DND-41 (cell line): ENCODE measurements at regions not wholly inside any gene's neighbourhood (a gene's known extent, or its start where the extent isn't known, plus 50 kb on each side); places are given as distances from the start of the nearest gene placed in this dataset.

Experiments used
- ATAC-seq: fragments of 200-7000 bp; cut with Tn5 transposase; 3 replicates; pipeline ENCODE4 v1.9.1; 2021; ENCODE audit warnings: low read depth; ENCODE audit not compliant: insufficient read depth
- DNase-seq: peaks from one replicate; pipeline ENCODE4 v3.0.0-alpha.2; 2020
- H2AFZ ChIP-seq: 2 replicates; pipeline ENCODE4 v1.6.0; 2012; ENCODE audit warnings: low read depth, low read length
- H3K27ac ChIP-seq: 2 replicates; pipeline ENCODE4 v1.5.1; 2012; ENCODE audit warnings: low read length, inconsistent platforms
- H3K27me3 ChIP-seq: fragments of 200-600 bp; sonication (generic); 2 replicates; pipeline ENCODE4 v1.6.0; 2012; ENCODE audit warnings: low read length, mild to moderate bottlenecking, inconsistent platforms; ENCODE audit not compliant: insufficient read depth, poor library complexity
- H3K36me3 ChIP-seq: 2 replicates; pipeline ENCODE4 v1.5.1; 2012; ENCODE audit warnings: low read length, inconsistent platforms; ENCODE audit not compliant: insufficient read depth
- H3K4me1 ChIP-seq: 2 replicates; pipeline ENCODE4 v1.5.1; 2012; ENCODE audit warnings: mild to moderate bottlenecking, low read length; ENCODE audit not compliant: insufficient read depth
- H3K4me2 ChIP-seq: 2 replicates; pipeline ENCODE4 v1.6.0; 2012; ENCODE audit warnings: mild to moderate bottlenecking, moderate library complexity, low read length, inconsistent platforms; ENCODE audit not compliant: insufficient read depth
- H3K4me3 ChIP-seq, 2 experiments: fragments of 200-600 bp in 1 of 2; shearing (Covaris generic) in 1 of 2; 2 replicates each; pipeline ENCODE4 v1.5.1; 2012 to 2016; ENCODE audit warnings: inconsistent platforms in 2 of 2, low read length in 2 of 2, mild to moderate bottlenecking in 2 of 2, low read depth in 1 of 2, moderate library complexity in 1 of 2
- H3K79me2 ChIP-seq: 2 replicates; pipeline ENCODE4 v1.6.0; 2012; ENCODE audit warnings: low read length, inconsistent platforms; ENCODE audit not compliant: insufficient read depth
- H3K9ac ChIP-seq: 2 replicates; pipeline ENCODE4 v1.6.0; 2012; ENCODE audit warnings: low read depth, mild to moderate bottlenecking, inconsistent platforms, low read length, moderate library complexity
- H3K9me3 ChIP-seq: 2 replicates; pipeline ENCODE4 v1.5.1; 2012; ENCODE audit warnings: low read length, moderate library complexity, mild to moderate bottlenecking, inconsistent platforms; ENCODE audit not compliant: insufficient read depth, severe bottlenecking
- H4K20me1 ChIP-seq: 2 replicates; pipeline ENCODE4 v1.6.0; 2012; ENCODE audit warnings: low read length; ENCODE audit not compliant: insufficient read depth
- CTCF ChIP-seq: IDR thresholded peaks from 2 replicates; pipeline ENCODE4 v1.5.1; 2012; ENCODE audit warnings: borderline replicate concordance, low read length, moderate library complexity, mild to moderate bottlenecking; ENCODE audit not compliant: poor library complexity, severe bottlenecking; ENCODE audit errors: extremely low read depth
- EZH2 ChIP-seq: IDR thresholded peaks from 3 replicates; pipeline ENCODE4 v1.6.1; 2012; ENCODE audit warnings: borderline replicate concordance, low read depth, mild to moderate bottlenecking, moderate library complexity, low read length, inconsistent platforms; ENCODE audit not compliant: severe bottlenecking

- H3K79me2 ChIP-seq = no peaks in the 10 kb centered on the region
- H4K20me1 ChIP-seq = no peaks in the 10 kb centered on the region
- H3K36me3 ChIP-seq = no peaks in the 10 kb centered on the region
- ATAC-seq (no peak), DNase-seq (no peak)
- no peaks in the 10 kb centered on the region for H3K9me3 ChIP-seq
- no peak overlapping the region for H3K27ac ChIP-seq
- H3K9ac ChIP-seq = no peak overlapping the region
- no peak overlapping the region for H3K4me3 ChIP-seq
- H3K27me3 ChIP-seq = no peaks in the 10 kb centered on the region
- TF ChIP-seq CTCF (no peak), EZH2 (no peak)
- no peak overlapping the region for H2AFZ ChIP-seq
- no peaks in the 10 kb centered on the region for H3K4me1 ChIP-seq
- H3K4me2 ChIP-seq = no peak overlapping the region
Observed at GRCh38 chr13:89726690-89727435, 1620.6 kb upstream of the MIR17HG start.

GRCh38 chr13:89733829-89734228 is 1613.7 kb upstream of the MIR17HG start:
- TF ChIP-seq CTCF = no peak
- no peak for TF ChIP-seq EZH2
- Histone ChIP-seq H4K20me1 (no peaks in the 10 kb centered on the region), H3K9ac (no peak overlapping the region), H3K27me3 (no peaks in the 10 kb centered on the region), H3K4me1 (no peaks in the 10 kb centered on the region), H3K27ac (no peak overlapping the region), H3K36me3 (no peaks in the 10 kb centered on the region), H3K9me3 (no peaks in the 10 kb centered on the region), H2AFZ (no peak overlapping the region), H3K79me2 (no peaks in the 10 kb centered on the region), H3K4me3 (no peak overlapping the region), H3K4me2 (no peak overlapping the region)
- ATAC-seq (no peak), DNase-seq (no peak)

GRCh38 chr13:89737051-89737450 is 1610.4 kb upstream of the MIR17HG start:
- H3K27me3 ChIP-seq = no peaks in the 10 kb centered on the region
- H3K4me3 ChIP-seq = no peak overlapping the region
- H3K4me2 ChIP-seq = no peak overlapping the region
- no peaks in the 10 kb centered on the region for H3K79me2 ChIP-seq
- H3K4me1 ChIP-seq = no peaks in the 10 kb centered on the region
- ATAC-seq (no peak), DNase-seq (no peak)
- TF ChIP-seq EZH2 = no peak
- TF ChIP-seq CTCF = no peak
- H3K9me3 ChIP-seq = no peaks in the 10 kb centered on the region
- H3K27ac ChIP-seq = no peak overlapping the region
- no peak overlapping the region for H3K9ac ChIP-seq
- no peaks in the 10 kb centered on the region for H3K36me3 ChIP-seq
- no peak overlapping the region for H2AFZ ChIP-seq
- no peaks in the 10 kb centered on the region for H4K20me1 ChIP-seq
